A673 (cell line): ENCODE measurements at regions not wholly inside any gene's neighbourhood (a gene's known extent, or its start where the extent isn't known, plus 50 kb on each side); places are given as distances from the start of the nearest gene placed in this dataset.

Source experiments
- BruUV-seq: library from RNA; stranded (reverse); fragments of 400-500 nt; replicated peaks from 2 replicates; lab custom pipeline; 2021; lab: Mats Ljungman, UMichigan
- CTCF ChIA-PET: fragments of 300-600 bp; sonication (Branson Sonifier 250); formaldehyde crosslinking; loops from one replicate; lab custom pipeline; 2022; ENCODE audit warnings: antibody characterized with exemption; lab: Charles Lee
- POLR2A ChIA-PET: fragments of 300-600 bp; sonication (Branson Sonifier 250); formaldehyde crosslinking; loops from one replicate; lab custom pipeline; 2022; ENCODE audit warnings: antibody characterized with exemption; ENCODE audit not compliant: low non-redundant PET; lab: Charles Lee
- DNase-seq: peaks from one replicate; pipeline ENCODE4 v3.0.0-alpha.2; 2015; ENCODE audit warnings: low spot score
- H3K27ac ChIP-seq: fragments of 200-600 bp; sonication (generic); 2 replicates; pipeline ENCODE4 v1.5.1; 2016; ENCODE audit warnings: mixed run types, low read depth, mild to moderate bottlenecking, mixed read lengths, antibody characterized with exemption, low read length; ENCODE audit not compliant: poor library complexity, severe bottlenecking
- H3K27me3 ChIP-seq: fragments of 200-600 bp; sonication (generic); replicated peaks from 2 replicates; pipeline ENCODE4 v1.6.1; 2017; ENCODE audit warnings: mixed run types, low read depth, mild to moderate bottlenecking, mixed read lengths, antibody characterized with exemption, low read length; ENCODE audit not compliant: insufficient read depth, poor library complexity
- H3K36me3 ChIP-seq: fragments of 200-600 bp; sonication (generic); 2 replicates; pipeline ENCODE4 v1.6.1; 2016; ENCODE audit warnings: mixed run types, mild to moderate bottlenecking, mixed read lengths, antibody characterized with exemption, low read length; ENCODE audit not compliant: insufficient read depth, poor library complexity, severe bottlenecking
- H3K4me1 ChIP-seq: fragments of 200-600 bp; sonication (generic); 2 replicates; pipeline ENCODE4 v1.6.1; 2017; ENCODE audit warnings: mixed run types, mild to moderate bottlenecking, mixed read lengths, antibody characterized with exemption, low read length; ENCODE audit not compliant: insufficient read depth, poor library complexity, severe bottlenecking
- H3K4me3 ChIP-seq: fragments of 200-600 bp; sonication (generic); 2 replicates; pipeline ENCODE4 v1.5.1; 2016; ENCODE audit warnings: low read depth, mixed run types, mild to moderate bottlenecking, mixed read lengths, low read length; ENCODE audit not compliant: poor library complexity, severe bottlenecking
- H3K9me3 ChIP-seq: fragments of 200-600 bp; sonication (generic); 2 replicates; pipeline ENCODE4 v1.6.1; 2016; ENCODE audit warnings: mixed run types, low read depth, mild to moderate bottlenecking, mixed read lengths, antibody characterized with exemption, low read length; ENCODE audit not compliant: poor library complexity, severe bottlenecking
- CTCF ChIP-seq: fragments of 300-800, 200-600 bp; sonication (generic); conservative IDR thresholded peaks from 2 replicates; pipeline ENCODE4 v1.5.1; 2017; ENCODE audit warnings: low read depth, mild to moderate bottlenecking, antibody characterized with exemption, low read length, moderate library complexity, mixed read lengths
- EZH2 ChIP-seq: fragments of 200-600 bp; sonication (generic); IDR thresholded peaks from 2 replicates; pipeline ENCODE4 v1.6.1; 2017; ENCODE audit warnings: borderline replicate concordance, low read depth, mild to moderate bottlenecking, mixed read lengths, antibody characterized with exemption, low read length; ENCODE audit not compliant: poor library complexity, severe bottlenecking
- intact Hi-C: fragments of 100-400 bp; cut with micrococcal nuclease; formaldehyde crosslinking; loops from one replicate; pipeline ENCODE4 v1.10.0; 2022; ENCODE audit not compliant: unreplicated experiment

GRCh38 chr5:158340608-158341007 lies 481.7 kb upstream of the CLINT1 start:
- intact Hi-C loops: no loop called here
- H3K4me3 ChIP-seq: no peak overlapping the region
- ChIA-PET CTCF (no interaction called here), POLR2A (no interaction called here)
- no peaks in the 10 kb centered on the region for H3K9me3 ChIP-seq
- no peak for TF ChIP-seq EZH2
- no peak for TF ChIP-seq CTCF
- no peaks in the 10 kb centered on the region for H3K36me3 ChIP-seq
- no peak for DNase-seq
- H3K4me1 ChIP-seq: no peaks in the 10 kb centered on the region
- H3K27me3 ChIP-seq: no peaks in the 10 kb centered on the region
- no peak overlapping the region for H3K27ac ChIP-seq
- BruUV-seq: no TSS peak

GRCh38 chr5:158326256-158326655 lies 467.3 kb upstream of the CLINT1 start:
- Histone ChIP-seq H3K4me3 (no peak overlapping the region), H3K4me1 (no peaks in the 10 kb centered on the region), H3K36me3 (no peaks in the 10 kb centered on the region), H3K9me3 (no peaks in the 10 kb centered on the region), H3K27me3 (no peaks in the 10 kb centered on the region), H3K27ac (no peak overlapping the region)
- no TSS peak for BruUV-seq
- intact Hi-C loops: no loop called here
- DNase-seq: no peak
- CTCF ChIA-PET: no interaction called here
- TF ChIP-seq EZH2 (no peak), CTCF (no peak)
- POLR2A ChIA-PET: no interaction called here

DNA sequence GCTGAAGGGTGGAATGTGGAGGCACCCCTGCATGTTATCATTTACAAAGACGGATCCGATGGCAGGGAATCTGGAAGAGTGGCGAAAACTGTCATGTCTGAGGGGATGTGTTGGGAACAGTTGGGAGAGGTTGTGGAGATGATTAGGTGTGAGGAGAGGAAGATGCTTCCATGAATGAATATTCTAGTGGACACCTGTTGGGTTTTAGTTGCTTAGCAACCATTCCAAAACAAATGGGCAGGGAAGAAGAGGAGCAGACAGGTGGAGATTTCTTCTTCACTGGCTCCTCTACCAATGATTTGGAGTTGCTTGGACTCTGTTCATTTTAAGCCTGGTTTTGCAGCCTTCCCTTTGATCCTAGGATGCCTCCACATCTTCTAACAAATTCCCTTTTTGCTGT lies 465.3 kb upstream of the CLINT1 start:
- no peak for TF ChIP-seq EZH2
- intact Hi-C loops: no loop called here
- POLR2A ChIA-PET: no interaction called here

GRCh38 chr5:158322620-158323019 lies 463.7 kb upstream of the CLINT1 start:
- Histone ChIP-seq H3K9me3 (no peaks in the 10 kb centered on the region), H3K27me3 (no peaks in the 10 kb centered on the region), H3K36me3 (no peaks in the 10 kb centered on the region), H3K27ac (no peak overlapping the region), H3K4me1 (no peaks in the 10 kb centered on the region), H3K4me3 (no peak overlapping the region)
- BruUV-seq: no TSS peak
- intact Hi-C loops: no loop called here
- ChIA-PET CTCF (no interaction called here), POLR2A (no interaction called here)
- TF ChIP-seq EZH2 (no peak), CTCF (no peak)
- no peak for DNase-seq

More for the DNA sequence above, 465.3 kb upstream of the CLINT1 start:
- no peaks in the 10 kb centered on the region for H3K27me3 ChIP-seq
- no peak overlapping the region for H3K4me3 ChIP-seq
- H3K36me3 ChIP-seq: no peaks in the 10 kb centered on the region
- H3K9me3 ChIP-seq: no peaks in the 10 kb centered on the region
- no peak for DNase-seq
- H3K4me1 ChIP-seq: no peaks in the 10 kb centered on the region
- H3K27ac ChIP-seq: no peak overlapping the region
- no TSS peak for BruUV-seq
- CTCF ChIA-PET: no interaction called here
